Fibroblast of skin of left biceps (primary cell): ENCODE measurements at regions not wholly inside any gene's neighbourhood (a gene's known extent, or its start where the extent isn't known, plus 50 kb on each side); places are given as distances from the start of the nearest gene placed in this dataset.
"Not testable (repeated sequence)": the region's sequence is repeated elsewhere in the genome, so short reads cannot be mapped to it uniquely, and the experiment has no call there.

Experiments used
- DNase-seq, 2 experiments: peaks; one replicate each; pipeline ENCODE4 v3.0.0-alpha.2; 2013; ENCODE audit warnings: low read depth in 2 of 2

DNA sequence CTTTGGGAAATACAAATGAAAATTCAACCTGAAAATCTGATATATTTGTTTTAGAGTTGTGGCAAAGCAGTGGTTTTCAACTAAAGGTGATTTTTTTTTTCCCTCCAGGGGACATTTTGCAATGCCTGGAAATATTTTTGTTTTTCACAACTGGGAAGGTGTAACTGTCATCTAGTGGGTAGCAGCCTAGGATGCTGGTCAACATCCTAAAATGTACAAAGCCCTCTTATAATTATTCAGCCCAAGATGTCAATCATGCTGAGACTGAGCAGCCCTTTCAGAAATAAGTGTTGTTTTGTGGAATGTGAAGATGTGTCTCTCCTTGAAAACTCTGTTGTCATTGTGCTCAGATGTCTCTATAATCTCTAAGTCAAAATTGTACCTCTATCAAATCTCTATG is 95.2 kb upstream of the NCAM2 start:
- no peak for DNase-seq

DNA sequence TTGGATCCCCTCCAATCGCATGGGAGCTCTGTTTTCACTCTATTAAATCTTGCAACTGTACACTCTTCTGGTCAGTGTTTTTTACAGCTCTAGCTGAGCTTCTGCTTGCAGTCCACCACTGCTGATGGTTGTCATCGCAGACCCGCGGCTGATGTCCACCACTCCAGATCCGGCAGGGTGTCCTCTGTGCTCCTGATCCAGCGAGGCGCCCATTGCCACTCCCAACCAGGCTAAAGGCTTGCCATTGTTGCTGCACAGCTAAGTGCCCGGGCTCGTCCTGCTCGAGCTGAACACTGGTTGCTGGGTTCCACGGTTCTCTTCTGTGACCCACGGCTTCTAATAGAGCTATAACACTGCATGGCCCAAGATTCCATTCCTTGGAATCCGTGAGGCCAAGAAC is 70.7 kb upstream of the NCAM2 start:
- DNase-seq, result not testable (repeated sequence)

DNA sequence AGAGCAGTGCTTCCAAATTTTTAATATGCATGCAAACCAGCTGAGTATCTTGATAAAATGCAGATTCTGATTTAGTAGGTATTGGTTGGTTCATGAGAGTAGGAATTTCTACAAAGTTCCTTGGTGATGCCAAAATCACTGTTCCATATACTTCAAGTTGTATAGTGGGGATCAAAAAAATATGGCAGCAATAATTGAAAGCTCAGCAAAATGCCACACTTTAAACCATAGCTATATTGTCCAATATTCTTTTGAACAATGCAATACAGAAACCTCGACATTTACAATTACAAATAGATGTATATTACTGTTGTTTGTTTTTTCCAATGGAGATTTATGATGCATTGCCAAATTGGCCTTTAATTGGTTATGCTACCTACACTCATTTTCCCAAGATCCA is 55.7 kb upstream of the NCAM2 start:
- no peak for DNase-seq

DNA sequence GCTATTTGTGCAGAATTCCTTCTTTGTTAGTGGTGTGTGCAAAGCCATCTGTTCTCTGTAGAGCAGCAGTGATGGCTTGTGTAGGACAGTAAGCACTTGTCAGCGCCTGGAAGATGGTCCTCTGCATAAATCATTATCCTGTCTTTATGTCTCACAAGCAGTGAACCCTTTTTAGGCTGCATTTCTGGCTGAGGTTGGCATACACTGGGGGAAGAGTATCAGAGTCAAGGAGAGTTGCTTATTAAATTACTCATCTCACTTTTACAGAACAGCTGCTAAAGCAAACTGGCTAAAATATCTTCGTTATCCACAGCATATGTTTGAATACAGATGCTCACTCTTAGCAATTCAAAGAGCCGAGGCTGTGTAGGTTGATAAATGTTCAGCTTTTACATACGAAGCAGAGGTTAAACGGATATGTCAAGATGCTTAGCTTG is 54.6 kb upstream of the NCAM2 start:
- DNase-seq, result peak; percentile 12 to 20

DNA sequence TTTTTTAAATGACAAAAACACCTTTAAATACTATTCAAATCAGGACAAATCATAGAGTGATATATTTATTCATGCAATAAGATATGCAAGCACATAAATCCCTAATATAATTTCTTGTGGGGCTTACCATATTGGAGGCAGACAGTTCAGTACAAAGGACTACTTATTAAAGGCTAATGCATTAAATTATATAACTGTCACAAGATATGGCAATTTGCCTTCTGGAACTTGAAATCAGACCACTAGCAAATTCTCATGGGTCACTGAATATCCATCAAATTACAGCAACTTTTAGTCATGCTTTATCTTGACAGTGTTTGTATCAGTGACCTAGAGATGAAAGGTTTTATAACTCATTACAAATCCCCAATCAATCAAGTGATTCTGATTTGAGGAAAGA is 54.1 kb upstream of the NCAM2 start:
- no peak for DNase-seq

DNA sequence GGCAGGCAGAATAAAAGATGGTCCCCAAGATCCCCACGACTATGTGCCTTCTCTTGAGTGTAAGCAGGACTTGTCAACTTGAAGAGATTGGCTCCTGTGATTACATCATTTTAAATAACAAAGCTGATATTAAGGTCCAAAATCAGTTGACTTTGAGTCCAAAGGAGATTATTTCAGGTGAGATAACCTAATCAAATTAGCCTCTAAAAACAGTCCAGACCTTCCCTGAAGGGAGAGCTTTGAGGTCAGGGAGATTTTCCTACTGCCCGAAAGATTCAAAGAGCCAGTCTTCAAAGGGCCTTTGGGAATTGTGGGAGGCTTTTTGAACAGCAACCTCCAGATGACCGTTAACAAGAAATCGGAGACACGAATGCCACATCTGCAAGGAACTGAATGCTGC is 51.5 kb upstream of the NCAM2 start:
- DNase-seq, result no peak
